ENCODE measurements at regions not wholly inside any gene's neighbourhood (a gene's known extent, or its start where the extent isn't known, plus 50 kb on each side); places are given as distances from the start of the nearest gene placed in this dataset.
"Not testable (repeated sequence)": the region's sequence is repeated elsewhere in the genome, so short reads cannot be mapped to it uniquely, and the experiment has no call there.

- CTCF ChIA-PET = no interaction called here
- TF ChIP-seq CTCF (IDR thresholded peaks at IDR 0.05; ENCODE audit: control extremely low read depth, extremely low read depth, low read depth, missing control alignments) = no peak
- POLR2A ChIA-PET = no interaction called here
- DNase-seq (ENCODE audit: extremely low spot score) = no peak
Measured at GRCh38 chr10:118926072-118926417, 103.5 kb upstream of the NANOS1 start.

GRCh38 chr10:118926441-118926840 lies 103.1 kb upstream of the NANOS1 start:
- no peak for TF ChIP-seq CTCF (IDR thresholded peaks at IDR 0.05; ENCODE audit: control extremely low read depth, extremely low read depth, low read depth, missing control alignments)
- no peak for DNase-seq (ENCODE audit: extremely low spot score)
- ChIA-PET POLR2A (no interaction called here), CTCF (no interaction called here)

GRCh38 chr10:118926903-118927302 lies 102.6 kb upstream of the NANOS1 start:
- ChIA-PET POLR2A (no interaction called here), CTCF (no interaction called here)
- DNase-seq (ENCODE audit: extremely low spot score) = no peak
- TF ChIP-seq CTCF (IDR thresholded peaks at IDR 0.05; ENCODE audit: control extremely low read depth, extremely low read depth, low read depth, missing control alignments) = no peak

GRCh38 chr10:118927321-118927720 lies 102.2 kb upstream of the NANOS1 start:
- POLR2A ChIA-PET = no interaction called here
- no peak for DNase-seq (ENCODE audit: extremely low spot score)
- CTCF ChIA-PET = no interaction called here
- TF ChIP-seq CTCF (IDR thresholded peaks at IDR 0.05; ENCODE audit: control extremely low read depth, extremely low read depth, low read depth, missing control alignments) = no peak

GRCh38 chr10:118930614-118931013 lies 98.9 kb upstream of the NANOS1 start:
- TF ChIP-seq CTCF (IDR thresholded peaks at IDR 0.05; ENCODE audit: control extremely low read depth, extremely low read depth, low read depth, missing control alignments) = no peak
- POLR2A ChIA-PET = no interaction called here
- CTCF ChIA-PET = no interaction called here
- DNase-seq (ENCODE audit: extremely low spot score) = no peak

GRCh38 chr10:118931436-118931835 lies 98.1 kb upstream of the NANOS1 start:
- ChIA-PET POLR2A (no interaction called here), CTCF (no interaction called here)
- DNase-seq (ENCODE audit: extremely low spot score) = no peak
- TF ChIP-seq CTCF (IDR thresholded peaks at IDR 0.05; ENCODE audit: control extremely low read depth, extremely low read depth, low read depth, missing control alignments) = no peak

- CTCF ChIA-PET, POLR2A ChIA-PET: not testable (repeated sequence)
Measured at GRCh38 chr10:118932154-118932553, 97.4 kb upstream of the NANOS1 start.

More at GRCh38 chr10:118932154-118932553, 97.4 kb upstream of the NANOS1 start:
- not testable (repeated sequence) for DNase-seq (ENCODE audit: extremely low spot score)

Measured in GM10248 (cell line).